Smooth muscle cell (in vitro differentiated cells): ENCODE measurements at regions not wholly inside any gene's neighbourhood (a gene's known extent, or its start where the extent isn't known, plus 50 kb on each side); places are given as distances from the start of the nearest gene placed in this dataset.

Source experiments
- DNase-seq: peaks from one replicate; lab custom pipeline; 2025; ENCODE audit not compliant: unreplicated experiment; lab: John Stamatoyannopoulos, UW
- H2AFZ ChIP-seq: fragments of 200-600 bp; sonication (generic); 2 replicates; pipeline ENCODE4 v1.6.0; 2016; ENCODE audit warnings: antibody characterized with exemption, low read depth, mild to moderate bottlenecking
- H3F3A ChIP-seq: fragments of 200-600 bp; sonication (generic); 2 replicates; pipeline ENCODE4 v1.6.0; 2017; ENCODE audit warnings: antibody characterized with exemption, low read depth
- H3K27ac ChIP-seq: fragments of 200-600 bp; sonication (generic); 2 replicates; pipeline ENCODE4 v1.5.1; 2016; ENCODE audit warnings: low read depth, mild to moderate bottlenecking
- H3K27me3 ChIP-seq: fragments of 200-600 bp; sonication (generic); 2 replicates; pipeline ENCODE4 v1.6.1; 2016; ENCODE audit warnings: low read depth, mild to moderate bottlenecking
- H3K36me3 ChIP-seq: fragments of 200-600 bp; sonication (generic); 2 replicates; pipeline ENCODE4 v1.5.1; 2016; ENCODE audit warnings: low read depth
- H3K4me1 ChIP-seq: fragments of 200-600 bp; sonication (generic); 2 replicates; pipeline ENCODE4 v1.5.1; 2016; ENCODE audit warnings: low read depth
- H3K4me2 ChIP-seq: fragments of 200-600 bp; sonication (generic); 2 replicates; pipeline ENCODE4 v1.6.0; 2016; ENCODE audit warnings: mild to moderate bottlenecking
- H3K4me3 ChIP-seq: fragments of 200-600 bp; sonication (generic); 2 replicates; pipeline ENCODE4 v1.5.1; 2016; ENCODE audit warnings: mild to moderate bottlenecking
- H3K79me2 ChIP-seq: fragments of 200-600 bp; sonication (generic); 2 replicates; pipeline ENCODE4 v1.6.0; 2016; ENCODE audit warnings: low read depth, mild to moderate bottlenecking
- H3K9ac ChIP-seq: fragments of 200-600 bp; sonication (generic); 2 replicates; pipeline ENCODE4 v1.6.0; 2016; ENCODE audit warnings: low read depth
- H3K9me3 ChIP-seq: fragments of 200-600 bp; sonication (generic); replicated peaks from 2 replicates; pipeline ENCODE4 v1.5.1; 2016; ENCODE audit warnings: low read depth
- H4K20me1 ChIP-seq: fragments of 200-600 bp; sonication (generic); 2 replicates; pipeline ENCODE4 v1.6.0; 2016; ENCODE audit warnings: low read depth
- WGBS: methylation state at CpG from one replicate; pipeline ENCODE4 v1.1.7; 2016; ENCODE audit warnings: low lambda C conversion rate; 5-methylcytosine and 5-hydroxymethylcytosine counted together
- TF ChIP-seq, protein P1 (sequence below): fragments of 200-600 bp; sonication (generic); IDR thresholded peaks from 2 replicates; pipeline ENCODE4 v1.5.1; 2017; ENCODE audit warnings: borderline replicate concordance, mild to moderate bottlenecking, antibody characterized with exemption; ENCODE audit not compliant: insufficient read depth, poor library complexity, severe bottlenecking

DNA sequence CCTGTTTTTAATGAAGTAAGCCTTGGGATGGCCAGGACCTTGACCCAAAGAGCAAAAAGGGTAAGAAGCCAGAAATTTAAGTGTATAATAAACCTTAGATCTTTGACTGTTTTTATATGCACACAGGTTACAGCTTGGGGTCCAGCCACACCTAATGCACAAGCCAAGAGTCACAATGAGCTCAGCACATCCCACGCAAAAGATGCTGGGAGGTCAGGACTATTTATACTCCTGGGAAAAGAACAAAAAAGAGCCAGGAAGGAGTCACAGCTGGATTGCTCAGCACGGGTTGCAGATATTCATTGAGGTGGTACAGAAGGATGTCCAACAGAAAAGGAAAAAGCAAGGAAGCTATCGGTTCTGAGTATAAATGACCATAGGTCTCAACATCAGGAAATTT is 536.3 kb downstream of the NTRK3 start:
- no peak overlapping the region for H3K27ac ChIP-seq
- no peak overlapping the region for H3K4me3 ChIP-seq
- no peaks in the 10 kb centered on the region for H3F3A ChIP-seq
- no peaks in the 10 kb centered on the region for H3K9me3 ChIP-seq
- no peak overlapping the region for H3K4me2 ChIP-seq
- no peaks in the 10 kb centered on the region for H3K36me3 ChIP-seq
- H4K20me1 ChIP-seq, result no peaks in the 10 kb centered on the region
- H3K4me1 ChIP-seq, result no peaks in the 10 kb centered on the region
- TF ChIP-seq, protein P1, sequence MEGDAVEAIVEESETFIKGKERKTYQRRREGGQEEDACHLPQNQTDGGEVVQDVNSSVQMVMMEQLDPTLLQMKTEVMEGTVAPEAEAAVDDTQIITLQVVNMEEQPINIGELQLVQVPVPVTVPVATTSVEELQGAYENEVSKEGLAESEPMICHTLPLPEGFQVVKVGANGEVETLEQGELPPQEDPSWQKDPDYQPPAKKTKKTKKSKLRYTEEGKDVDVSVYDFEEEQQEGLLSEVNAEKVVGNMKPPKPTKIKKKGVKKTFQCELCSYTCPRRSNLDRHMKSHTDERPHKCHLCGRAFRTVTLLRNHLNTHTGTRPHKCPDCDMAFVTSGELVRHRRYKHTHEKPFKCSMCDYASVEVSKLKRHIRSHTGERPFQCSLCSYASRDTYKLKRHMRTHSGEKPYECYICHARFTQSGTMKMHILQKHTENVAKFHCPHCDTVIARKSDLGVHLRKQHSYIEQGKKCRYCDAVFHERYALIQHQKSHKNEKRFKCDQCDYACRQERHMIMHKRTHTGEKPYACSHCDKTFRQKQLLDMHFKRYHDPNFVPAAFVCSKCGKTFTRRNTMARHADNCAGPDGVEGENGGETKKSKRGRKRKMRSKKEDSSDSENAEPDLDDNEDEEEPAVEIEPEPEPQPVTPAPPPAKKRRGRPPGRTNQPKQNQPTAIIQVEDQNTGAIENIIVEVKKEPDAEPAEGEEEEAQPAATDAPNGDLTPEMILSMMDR, result no peak
- 83% methylated on average over 3 of the region's 3 CpGs for WGBS
- no peak overlapping the region for H3K9ac ChIP-seq
- H3K79me2 ChIP-seq, result no peaks in the 10 kb centered on the region
- peaks cover 18% of the 10 kb centered on the region for H3K27me3 ChIP-seq
- no peak overlapping the region for H2AFZ ChIP-seq
- no peak for DNase-seq

- H3K9ac ChIP-seq, result no peak overlapping the region
- H3K36me3 ChIP-seq, result no peaks in the 10 kb centered on the region
- TF ChIP-seq, protein P1, result no peak
- no peaks in the 10 kb centered on the region for H3K4me1 ChIP-seq
- H3K4me2 ChIP-seq, result no peak overlapping the region
- H3K4me3 ChIP-seq, result no peak overlapping the region
- DNase-seq, result no peak
- H3K27me3 ChIP-seq, result peaks cover 19% of the 10 kb centered on the region
- H2AFZ ChIP-seq, result no peak overlapping the region
- H3F3A ChIP-seq, result no peaks in the 10 kb centered on the region
- H3K79me2 ChIP-seq, result no peaks in the 10 kb centered on the region
- H3K9me3 ChIP-seq, result no peaks in the 10 kb centered on the region
- no peaks in the 10 kb centered on the region for H4K20me1 ChIP-seq
- H3K27ac ChIP-seq, result no peak overlapping the region
- 61% methylated on average over 3 of the region's 3 CpGs for WGBS
Observed at GRCh38 chr15:87716422-87716821, 540.1 kb downstream of the NTRK3 start.

GRCh38 chr15:87715252-87715651 is 541.3 kb downstream of the NTRK3 start:
- no peaks in the 10 kb centered on the region for H3K9me3 ChIP-seq
- TF ChIP-seq, protein P1, result no peak
- no peak overlapping the region for H2AFZ ChIP-seq
- no peaks in the 10 kb centered on the region for H3F3A ChIP-seq
- no peak overlapping the region for H3K4me3 ChIP-seq
- H3K9ac ChIP-seq, result no peak overlapping the region
- no peaks in the 10 kb centered on the region for H3K79me2 ChIP-seq
- H3K36me3 ChIP-seq, result no peaks in the 10 kb centered on the region
- H3K4me1 ChIP-seq, result peaks cover 6% of the 10 kb centered on the region
- DNase-seq, result no peak
- no peaks in the 10 kb centered on the region for H4K20me1 ChIP-seq
- H3K27me3 ChIP-seq, result peaks cover 14% of the 10 kb centered on the region
- H3K4me2 ChIP-seq, result no peak overlapping the region
- H3K27ac ChIP-seq, result no peak overlapping the region
- WGBS, result 65% methylated on average over 1 of the region's 1 CpG

GRCh38 chr15:87713475-87713879 is 543.1 kb downstream of the NTRK3 start:
- Histone ChIP-seq H3K4me3 (no peak overlapping the region), H3K36me3 (no peaks in the 10 kb centered on the region), H3K4me1 (peaks cover 6% of the 10 kb centered on the region), H3K9me3 (no peaks in the 10 kb centered on the region), H3K4me2 (peak overlapping the region; percentile 12), H3F3A (no peaks in the 10 kb centered on the region), H2AFZ (no peak overlapping the region), H3K27me3 (peaks cover 10% of the 10 kb centered on the region), H3K79me2 (no peaks in the 10 kb centered on the region), H4K20me1 (no peaks in the 10 kb centered on the region), H3K27ac (no peak overlapping the region), H3K9ac (no peak overlapping the region)
- 56% methylated on average over 1 of the region's 1 CpG for WGBS
- no peak for DNase-seq
- TF ChIP-seq, protein P1, result no peak
